ENCODE measurements at regions not wholly inside any gene's neighbourhood (a gene's known extent, or its start where the extent isn't known, plus 50 kb on each side); places are given as distances from the start of the nearest gene placed in this dataset.

DNA sequence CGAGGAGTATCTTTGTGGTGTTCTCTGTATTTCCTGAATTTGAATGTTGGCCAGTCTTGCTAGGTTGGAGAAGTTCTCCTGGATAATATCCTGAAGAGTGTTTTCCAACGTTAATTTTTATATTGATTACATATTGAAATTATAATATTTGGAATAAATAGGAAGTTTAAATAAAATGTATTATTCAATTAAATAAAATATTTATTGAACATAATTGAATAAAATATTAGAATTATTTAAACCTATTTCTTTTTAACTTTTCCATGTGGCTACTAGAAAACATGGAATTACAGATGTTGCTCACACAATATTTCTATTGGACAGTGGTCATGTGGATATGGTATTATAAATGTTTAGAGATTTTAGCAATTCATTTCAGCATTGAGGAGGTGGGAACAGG is 170.8 kb upstream of the FST start:
- Histone ChIP-seq H4K20me1 (ENCODE audit: insufficient read depth, low read length) (no peaks in the 10 kb centered on the region), H3K9ac (ENCODE audit: low read length) (no peak overlapping the region), H3K36me3 (replicated peaks; ENCODE audit: low read depth, low read length) (no peaks in the 10 kb centered on the region), H3K27ac (ENCODE audit: low read length) (no peak overlapping the region), H3K9me3 (ENCODE audit: insufficient read depth, low read length) (no peaks in the 10 kb centered on the region), H2AFZ (ENCODE audit: low read depth, low read length) (no peak overlapping the region), H3K79me2 (ENCODE audit: low read length) (no peaks in the 10 kb centered on the region), H3K4me1 (ENCODE audit: low read length) (0 out of 2 replicates have a peak, but pooled peaks cover 3% of the 10 kb centered on the region), H3K4me2 (ENCODE audit: low read length) (no peak overlapping the region), H3K4me3 (ENCODE audit: low read length) (no peak overlapping the region), H3K27me3 (ENCODE audit: low read depth, low read length) (no peaks in the 10 kb centered on the region)
- TF ChIP-seq EZH2phosphoT487 (IDR thresholded peaks at IDR 0.05; ENCODE audit: low read depth) = no peak
- TF ChIP-seq CTCF (IDR thresholded peaks at IDR 0.05; ENCODE audit: low read depth, low read length) = no peak

DNA sequence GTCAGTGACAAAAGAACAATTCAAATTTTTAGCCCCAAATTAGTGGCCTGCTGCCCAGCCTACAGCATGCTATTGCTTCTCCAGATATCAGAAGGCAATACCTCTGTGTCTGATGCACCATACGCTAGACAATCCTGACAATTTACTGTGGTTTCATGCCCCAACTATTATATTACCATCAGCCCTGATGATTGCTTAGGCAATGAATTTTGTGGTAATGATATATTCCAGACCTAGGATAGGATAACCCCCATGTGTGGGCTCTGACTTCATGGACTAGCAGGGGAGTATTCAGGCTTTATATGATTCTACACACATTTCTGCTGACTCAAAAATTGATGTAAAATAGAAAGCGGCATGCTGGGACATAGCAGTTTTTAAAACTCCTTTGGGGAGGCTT is 168.7 kb upstream of the FST start:
- H3K4me3 ChIP-seq (ENCODE audit: low read length) = no peak overlapping the region
- H2AFZ ChIP-seq (ENCODE audit: low read depth, low read length) = no peak overlapping the region
- H3K27ac ChIP-seq (ENCODE audit: low read length) = no peak overlapping the region
- no peaks in the 10 kb centered on the region for H4K20me1 ChIP-seq (ENCODE audit: insufficient read depth, low read length)
- no peaks in the 10 kb centered on the region for H3K79me2 ChIP-seq (ENCODE audit: low read length)
- H3K9me3 ChIP-seq (ENCODE audit: insufficient read depth, low read length) = no peaks in the 10 kb centered on the region
- no peaks in the 10 kb centered on the region for H3K36me3 ChIP-seq (replicated peaks; ENCODE audit: low read depth, low read length)
- no peak for TF ChIP-seq EZH2phosphoT487 (IDR thresholded peaks at IDR 0.05; ENCODE audit: low read depth)
- no peak for TF ChIP-seq CTCF (IDR thresholded peaks at IDR 0.05; ENCODE audit: low read depth, low read length)
- no peak overlapping the region for H3K9ac ChIP-seq (ENCODE audit: low read length)
- no peak overlapping the region for H3K4me2 ChIP-seq (ENCODE audit: low read length)
- 0 out of 2 replicates have a peak, but pooled peaks cover 3% of the 10 kb centered on the region for H3K4me1 ChIP-seq (ENCODE audit: low read length)
- H3K27me3 ChIP-seq (ENCODE audit: low read depth, low read length) = no peaks in the 10 kb centered on the region

GRCh38 chr5:53313145-53313544 is 167.3 kb upstream of the FST start:
- H4K20me1 ChIP-seq (ENCODE audit: insufficient read depth, low read length) = no peaks in the 10 kb centered on the region
- TF ChIP-seq CTCF (IDR thresholded peaks at IDR 0.05; ENCODE audit: low read depth, low read length) = no peak
- TF ChIP-seq EZH2phosphoT487 (IDR thresholded peaks at IDR 0.05; ENCODE audit: low read depth) = no peak
- H3K4me3 ChIP-seq (ENCODE audit: low read length) = no peak overlapping the region
- H3K4me2 ChIP-seq (ENCODE audit: low read length) = no peak overlapping the region
- no peaks in the 10 kb centered on the region for H3K9me3 ChIP-seq (ENCODE audit: insufficient read depth, low read length)
- no peaks in the 10 kb centered on the region for H3K79me2 ChIP-seq (ENCODE audit: low read length)
- no peak overlapping the region for H3K9ac ChIP-seq (ENCODE audit: low read length)
- H3K36me3 ChIP-seq (replicated peaks; ENCODE audit: low read depth, low read length) = no peaks in the 10 kb centered on the region
- no peaks in the 10 kb centered on the region for H3K27me3 ChIP-seq (ENCODE audit: low read depth, low read length)
- H3K27ac ChIP-seq (ENCODE audit: low read length) = no peak overlapping the region
- 0 out of 2 replicates have a peak, but pooled peaks cover 3% of the 10 kb centered on the region for H3K4me1 ChIP-seq (ENCODE audit: low read length)
- H2AFZ ChIP-seq (ENCODE audit: low read depth, low read length) = no peak overlapping the region

DNA sequence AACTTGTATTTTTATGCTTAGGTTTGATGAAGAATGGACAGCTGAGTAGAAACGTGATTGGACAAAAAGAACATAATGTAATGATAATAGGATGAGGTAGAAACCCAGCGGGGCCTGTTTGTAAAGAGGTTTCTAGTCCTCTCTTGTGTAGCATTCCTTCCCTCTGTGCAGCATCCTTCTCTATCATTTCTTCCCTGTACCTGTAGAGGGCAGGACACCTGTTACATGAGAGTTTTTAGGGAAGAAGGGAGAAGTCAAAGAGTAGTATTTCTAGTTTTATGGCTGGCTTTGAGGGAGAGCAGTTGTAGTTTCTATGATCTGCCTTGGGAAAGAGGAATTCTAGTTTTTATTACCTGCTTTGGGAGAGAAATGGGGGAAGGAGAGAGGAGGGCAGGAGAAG is 162.1 kb upstream of the FST start:
- H4K20me1 ChIP-seq (ENCODE audit: insufficient read depth, low read length) = no peaks in the 10 kb centered on the region
- H3K4me2 ChIP-seq (ENCODE audit: low read length) = no peak overlapping the region
- TF ChIP-seq CTCF (IDR thresholded peaks at IDR 0.05; ENCODE audit: low read depth, low read length) = no peak
- no peak for TF ChIP-seq EZH2phosphoT487 (IDR thresholded peaks at IDR 0.05; ENCODE audit: low read depth)
- no peaks in the 10 kb centered on the region for H3K4me1 ChIP-seq (ENCODE audit: low read length)
- no peaks in the 10 kb centered on the region for H3K27me3 ChIP-seq (ENCODE audit: low read depth, low read length)
- H3K9ac ChIP-seq (ENCODE audit: low read length) = no peak overlapping the region
- no peak overlapping the region for H3K4me3 ChIP-seq (ENCODE audit: low read length)
- H3K27ac ChIP-seq (ENCODE audit: low read length) = no peak overlapping the region
- no peaks in the 10 kb centered on the region for H3K9me3 ChIP-seq (ENCODE audit: insufficient read depth, low read length)
- H2AFZ ChIP-seq (ENCODE audit: low read depth, low read length) = no peak overlapping the region
- no peaks in the 10 kb centered on the region for H3K36me3 ChIP-seq (replicated peaks; ENCODE audit: low read depth, low read length)
- H3K79me2 ChIP-seq (ENCODE audit: low read length) = no peaks in the 10 kb centered on the region
